Transverse colon (tissue), 4 donors: ENCODE measurements at regions not wholly inside any gene's neighbourhood (a gene's known extent, or its start where the extent isn't known, plus 50 kb on each side); places are given as distances from the start of the nearest gene placed in this dataset.

ENCODE experiments used
- DNase-seq: peaks from one replicate; pipeline ENCODE4 v3.0.0-alpha.2; 2019
- H3K27ac ChIP-seq, 4 donors: fragments of 200-600 bp; sonication (generic); 2 replicates each; pipeline ENCODE4 v1.5.1; 2016 to 2018; ENCODE audit warnings: inconsistent platforms in 4 of 4
- H3K27me3 ChIP-seq: fragments of 200-600 bp; sonication (generic); 2 replicates; pipeline ENCODE4 v1.5.1; 2017; ENCODE audit warnings: inconsistent platforms
- H3K36me3 ChIP-seq, 4 donors: fragments of 200-600 bp; sonication (generic); 2 replicates each; pipeline ENCODE4 v1.5.1; 2017 to 2019; ENCODE audit warnings: inconsistent platforms in 4 of 4
- H3K4me1 ChIP-seq, 4 donors: fragments of 200-600 bp; sonication (generic); 2 replicates each; pipeline ENCODE4 v1.5.1; 2017 to 2020; ENCODE audit warnings: inconsistent platforms in 4 of 4
- H3K4me3 ChIP-seq, 4 donors: fragments of 200-600 bp; sonication (generic); 1 replicate in 1 of 4; 2 replicates in 3 of 4; pipeline versions ENCODE4 v1.5.1 to v1.6.1; 2017 to 2019; ENCODE audit warnings: inconsistent platforms in 4 of 4
- H3K9me3 ChIP-seq, 2 donors: fragments of 200-600 bp; sonication (generic); 2 replicates each; pipeline ENCODE4 v1.5.1; 2017 to 2019; ENCODE audit warnings: inconsistent platforms in 2 of 2
- EP300 ChIP-seq: sonication (generic); formaldehyde crosslinking; IDR thresholded peaks from one replicate; pipeline ENCODE4 v1.6.1; 2017; ENCODE audit warnings: antibody characterized with exemption, low read depth
- POLR2A ChIP-seq: fragments of 450-650 bp; IDR thresholded peaks from one replicate; pipeline ENCODE4 v1.6.1; 2016; ENCODE audit warnings: antibody characterized with exemption, mild to moderate bottlenecking, moderate library complexity
- POLR2AphosphoS5 ChIP-seq, 3 donors: sonication (generic); formaldehyde crosslinking; IDR thresholded peaks; one replicate each; pipeline ENCODE4 v1.6.1; 2016; ENCODE audit warnings: antibody characterized with exemption in 3 of 3
- WGBS, 2 donors: methylation state at CpG; one replicate each; pipeline ENCODE4 v1.1.5; 2018; ENCODE audit warnings: low coverage in 1 of 2; 5-methylcytosine and 5-hydroxymethylcytosine counted together
- in situ Hi-C, 4 donors: fragments of 200-750 bp; cut with MboI; loops; one replicate each; pipeline versions ENCODE4 v1.15.0 to v1.15.1; 2017; ENCODE audit warnings: low sequenced_read_pairs in 3 of 4, low pct_ligation_motif_present in 1 of 4, low pct_unique_long_range_greater_than_20kb in 1 of 4
- intact Hi-C: fragments of 100-400 bp; cut with DNase I; formaldehyde crosslinking; loops from one replicate; pipeline ENCODE4 v1.15.1; 2023; ENCODE audit warnings: low total_unique reads
- TF ChIP-seq, protein P1 (sequence below), 5 experiments: fragments of 200-600 bp in 3 of 5; fragments of 450-650 bp in 2 of 5; sonication (generic) in 3 of 5; IDR thresholded peaks; 1 replicate in 2 of 5; 2 replicates in 3 of 5; pipeline ENCODE4 v1.5.1; 2016 to 2017; ENCODE audit warnings: antibody characterized with exemption in 5 of 5, inconsistent platforms in 3 of 5, mild to moderate bottlenecking in 2 of 5, moderate library complexity in 1 of 5

DNA sequence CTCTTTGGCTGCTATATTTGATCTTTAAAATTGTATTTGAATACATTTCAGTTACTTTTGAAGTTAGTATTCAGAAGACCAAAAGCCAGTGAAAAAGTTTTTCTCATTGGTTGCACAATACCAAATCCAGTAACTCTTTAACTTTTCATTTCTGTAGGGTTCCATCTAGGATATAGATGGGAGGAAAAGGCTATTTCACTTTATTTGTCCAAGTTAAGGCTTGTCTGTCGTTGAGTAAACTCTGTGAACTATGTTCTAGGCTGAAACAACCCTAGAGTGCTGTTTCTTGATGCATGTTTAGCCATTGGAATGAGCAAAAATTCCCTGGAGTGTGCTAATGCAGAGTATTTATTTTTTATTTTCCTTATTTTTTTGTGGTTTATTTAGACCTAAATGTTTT is 834.7 kb upstream of the KCND2 start:
- DNase-seq, result no peak
- no peaks in the 10 kb centered on the region for H3K27me3 ChIP-seq
- H3K4me1 ChIP-seq, result no peaks in the 10 kb centered on the region
- intact Hi-C loops (no loop called here), in situ Hi-C loops (no loop called here)
- H3K4me3 ChIP-seq, result no peak overlapping the region
- H3K9me3 ChIP-seq, result no peaks in the 10 kb centered on the region
- H3K36me3 ChIP-seq, result no peaks in the 10 kb centered on the region
- 8 to 22% methylated on average over 1 of the region's 1 CpG for WGBS, 2 donors
- no peak overlapping the region for H3K27ac ChIP-seq
- TF ChIP-seq, protein P1, sequence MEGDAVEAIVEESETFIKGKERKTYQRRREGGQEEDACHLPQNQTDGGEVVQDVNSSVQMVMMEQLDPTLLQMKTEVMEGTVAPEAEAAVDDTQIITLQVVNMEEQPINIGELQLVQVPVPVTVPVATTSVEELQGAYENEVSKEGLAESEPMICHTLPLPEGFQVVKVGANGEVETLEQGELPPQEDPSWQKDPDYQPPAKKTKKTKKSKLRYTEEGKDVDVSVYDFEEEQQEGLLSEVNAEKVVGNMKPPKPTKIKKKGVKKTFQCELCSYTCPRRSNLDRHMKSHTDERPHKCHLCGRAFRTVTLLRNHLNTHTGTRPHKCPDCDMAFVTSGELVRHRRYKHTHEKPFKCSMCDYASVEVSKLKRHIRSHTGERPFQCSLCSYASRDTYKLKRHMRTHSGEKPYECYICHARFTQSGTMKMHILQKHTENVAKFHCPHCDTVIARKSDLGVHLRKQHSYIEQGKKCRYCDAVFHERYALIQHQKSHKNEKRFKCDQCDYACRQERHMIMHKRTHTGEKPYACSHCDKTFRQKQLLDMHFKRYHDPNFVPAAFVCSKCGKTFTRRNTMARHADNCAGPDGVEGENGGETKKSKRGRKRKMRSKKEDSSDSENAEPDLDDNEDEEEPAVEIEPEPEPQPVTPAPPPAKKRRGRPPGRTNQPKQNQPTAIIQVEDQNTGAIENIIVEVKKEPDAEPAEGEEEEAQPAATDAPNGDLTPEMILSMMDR (IDR thresholded peaks at IDR 0.05), result no peak
- TF ChIP-seq POLR2A, result no peak

DNA sequence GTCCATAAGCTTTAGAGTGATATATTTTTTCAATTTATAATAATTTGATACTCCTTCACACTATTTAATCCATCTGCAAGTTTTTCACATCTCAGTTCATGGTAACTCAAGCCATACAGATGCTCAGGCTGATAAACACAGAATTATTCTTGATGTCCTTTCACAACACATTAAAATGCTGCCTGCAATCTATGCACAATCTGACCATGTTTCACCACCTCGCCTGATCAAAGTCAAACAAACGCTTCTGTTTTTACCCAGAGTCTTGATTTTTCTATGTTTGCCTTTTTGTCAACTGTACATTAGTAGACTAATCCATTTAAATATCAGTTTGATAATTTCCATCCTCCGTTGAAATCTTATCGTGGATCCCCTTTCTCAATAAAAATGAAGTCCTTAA is 833.8 kb upstream of the KCND2 start:
- no peak for TF ChIP-seq EP300
- in situ Hi-C loops (no loop called here), intact Hi-C loops (no loop called here)
- Histone ChIP-seq H3K4me1 (no peaks in the 10 kb centered on the region), H3K4me3 (no peak overlapping the region), H3K9me3 (no peaks in the 10 kb centered on the region), H3K27me3 (no peaks in the 10 kb centered on the region), H3K36me3 (no peaks in the 10 kb centered on the region), H3K27ac (no peak overlapping the region)
- no peak for DNase-seq
- 76 to 84% methylated on average over 3 to 4 of the region's 4 CpGs for WGBS, 2 donors

DNA sequence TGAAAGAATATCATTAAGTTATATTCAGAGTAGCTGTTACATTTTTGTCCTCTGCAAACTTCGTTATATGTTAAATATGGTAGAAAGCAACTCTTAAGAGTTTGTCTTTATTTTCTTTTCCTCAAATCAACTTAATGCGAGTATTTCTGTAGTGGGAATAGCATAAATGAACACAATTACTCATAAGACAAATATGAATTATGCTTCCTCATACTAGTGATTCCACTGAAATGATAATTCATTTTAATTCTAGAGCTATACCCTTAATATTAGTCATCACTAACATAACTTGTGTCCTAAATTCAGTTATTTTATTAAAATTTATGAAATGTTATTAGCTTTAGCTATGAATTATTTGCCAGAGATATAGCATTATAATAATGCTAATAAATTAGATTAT is 820.6 kb upstream of the KCND2 start:
- Histone ChIP-seq H3K4me1 (no peaks in the 10 kb centered on the region), H3K9me3 (no peaks in the 10 kb centered on the region), H3K27me3 (no peaks in the 10 kb centered on the region), H3K4me3 (no peak overlapping the region), H3K27ac (no peak overlapping the region), H3K36me3 (no peaks in the 10 kb centered on the region)
- in situ Hi-C loops (no loop called here), intact Hi-C loops (no loop called here)
- WGBS, 2 donors, result 66 to 71% methylated on average over 2 of the region's 2 CpGs
- no peak for DNase-seq
- TF ChIP-seq POLR2A, result no peak
- TF ChIP-seq, protein P1 (IDR thresholded peaks at IDR 0.05), result no peak
- no peak for TF ChIP-seq EP300
- no peak for TF ChIP-seq POLR2AphosphoS5 (IDR thresholded peaks at IDR 0.05)

DNA sequence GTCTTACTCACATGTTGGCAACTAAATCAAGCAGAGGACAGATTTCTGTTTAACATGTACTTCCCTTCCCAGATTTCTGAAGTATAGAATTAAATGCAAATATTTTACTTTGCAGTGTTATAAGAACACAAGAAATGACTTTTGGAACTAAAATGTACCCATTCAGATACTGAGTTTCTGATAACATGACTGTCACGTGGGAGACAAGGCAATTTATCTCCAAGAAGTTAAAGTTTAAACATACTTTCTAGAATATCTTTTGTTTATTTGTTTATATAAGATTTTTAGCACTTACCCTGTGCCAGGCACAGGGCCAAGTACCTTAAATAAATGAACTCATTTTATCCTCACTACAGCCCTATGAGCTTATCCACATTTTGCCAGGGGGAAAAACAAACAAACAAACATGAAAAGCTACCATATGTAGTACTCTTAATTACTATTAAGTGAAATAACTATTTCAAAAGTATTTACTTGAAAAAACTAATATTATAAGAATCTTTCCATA is 807.1 kb upstream of the KCND2 start:
- intact Hi-C loops, result no loop called here
- Histone ChIP-seq H3K4me3 (no peak overlapping the region), H3K27ac (no peak overlapping the region), H3K27me3 (no peaks in the 10 kb centered on the region), H3K9me3 (no peaks in the 10 kb centered on the region), H3K36me3 (no peaks in the 10 kb centered on the region), H3K4me1 (no peaks in the 10 kb centered on the region)
- TF ChIP-seq EP300, result no peak
- TF ChIP-seq, protein P1 (IDR thresholded peaks at IDR 0.05), result no peak
- no peak for TF ChIP-seq POLR2A
- TF ChIP-seq POLR2AphosphoS5 (IDR thresholded peaks at IDR 0.05), result no peak
- no peak for DNase-seq
- WGBS, 2 donors, result 15% methylated on average over 1 of the region's 1 CpG
- in situ Hi-C loops, result no loop called here

DNA sequence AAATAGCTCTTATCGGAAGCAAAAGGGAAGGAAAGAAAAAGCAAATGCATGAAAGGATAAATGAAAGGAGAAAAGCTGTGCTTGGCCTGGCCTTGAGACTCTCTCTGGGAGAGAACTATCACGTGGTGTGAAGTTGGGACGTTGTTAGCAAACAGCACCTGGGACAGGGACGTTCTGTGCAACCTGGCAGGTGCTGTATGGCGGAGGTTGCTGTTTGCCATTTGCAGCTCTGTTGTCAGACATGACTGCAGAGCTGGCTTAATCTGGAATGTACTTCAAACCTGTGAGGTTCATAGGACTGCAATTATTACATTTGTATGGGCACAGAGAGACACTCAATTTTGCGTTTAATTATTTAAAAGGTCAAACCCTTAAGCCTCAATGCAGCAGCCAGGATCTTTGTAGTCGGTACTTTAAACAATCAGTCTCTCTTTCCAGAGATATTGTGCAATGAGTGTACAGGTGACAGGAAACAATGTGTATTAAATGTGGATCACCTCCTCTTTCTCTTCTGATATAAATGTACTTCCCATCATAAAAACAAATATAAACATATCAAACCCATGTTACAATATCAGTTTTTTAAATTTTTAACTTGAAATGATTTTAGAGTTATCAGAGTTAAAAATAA is 800.5 kb upstream of the KCND2 start:
- H3K4me3 ChIP-seq, result no peak overlapping the region
- H3K9me3 ChIP-seq, result no peaks in the 10 kb centered on the region
- TF ChIP-seq EP300 (no peak), POLR2AphosphoS5 (IDR thresholded peaks at IDR 0.05) (no peak), POLR2A (no peak)
- TF ChIP-seq, protein P1 (IDR thresholded peaks at IDR 0.05), result no peak
- DNase-seq, result peak; percentile 12
- WGBS, 2 donors, result 27 to 29% methylated on average over 6 to 7 of the region's 7 CpGs
- no peak overlapping the region for H3K27ac ChIP-seq
- in situ Hi-C loops, result no loop called here
- no peaks in the 10 kb centered on the region for H3K27me3 ChIP-seq
- no peaks in the 10 kb centered on the region for H3K36me3 ChIP-seq
- intact Hi-C loops, result no loop called here
- H3K4me1 ChIP-seq, result no peaks in the 10 kb centered on the region
